ENCODE measurements at regions not wholly inside any gene's neighbourhood (a gene's known extent, or its start where the extent isn't known, plus 50 kb on each side); places are given as distances from the start of the nearest gene placed in this dataset.

DNA sequence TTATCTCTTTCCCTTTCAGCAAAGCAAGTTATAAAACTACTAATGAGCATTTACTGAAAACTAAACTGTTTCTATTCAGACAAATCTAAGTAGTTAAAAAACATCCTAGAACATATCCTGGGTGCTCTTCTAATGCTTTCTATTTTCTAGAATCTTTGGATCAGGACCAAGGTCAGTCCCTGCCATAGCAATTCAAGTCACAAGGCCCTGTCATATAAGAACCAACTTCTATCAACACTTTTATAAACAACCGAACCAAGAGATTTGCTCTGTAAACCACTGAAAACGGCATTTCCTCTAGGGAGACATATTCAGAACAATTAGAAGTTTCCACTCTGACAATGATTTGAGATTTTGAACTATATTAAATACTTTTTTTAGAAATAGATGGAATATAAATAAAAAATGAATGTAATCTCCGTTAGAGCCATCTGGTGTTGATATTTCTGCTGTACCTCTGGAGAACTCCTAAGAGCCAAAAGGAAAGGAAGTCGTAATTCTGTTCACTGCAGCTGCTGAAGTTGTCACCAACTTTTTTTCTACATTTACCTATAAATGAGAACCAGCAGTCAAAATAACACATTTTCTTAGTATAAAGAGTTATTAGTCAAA is 51.4 kb upstream of the LGSN start:
- no peaks in the 10 kb centered on the region for H3K4me1 ChIP-seq (ENCODE audit: control insufficient read depth, insufficient read depth, low read length, poor library complexity, severe bottlenecking)
- no peaks in the 10 kb centered on the region for H3K27me3 ChIP-seq (ENCODE audit: control insufficient read depth, insufficient read depth, low read length)
- Mint-ChIP-seq H3K27ac (no peak overlapping the region), H3K4me3 (no peak overlapping the region), H3K36me3 (no peaks in the 10 kb centered on the region), H3K27me3 (peaks cover 1% of the 10 kb centered on the region), H3K4me1 (no peaks in the 10 kb centered on the region), H3K9me3 (peaks cover 0 to 5% (median 2%) of the 10 kb centered on the region in 7 donors)
- no peaks in the 10 kb centered on the region for H3K9me3 ChIP-seq (ENCODE audit: control insufficient read depth in 2 of 2, low read length in 2 of 2)
- ATAC-seq (ENCODE audit: low read depth in 2 of 2) (no peak), DNase-seq (no peak)
- H3K36me3 ChIP-seq (ENCODE audit: control insufficient read depth, insufficient read depth, low read length): no peaks in the 10 kb centered on the region
- no peak overlapping the region for H3K27ac ChIP-seq (ENCODE audit: insufficient read depth, low read length, poor library complexity, severe bottlenecking)
- H3K4me3 ChIP-seq (ENCODE audit: low read depth, low read length): no peak overlapping the region

GRCh38 chr6:63372951-63373533 is 53.3 kb upstream of the LGSN start:
- Histone ChIP-seq H3K4me1 (ENCODE audit: control insufficient read depth, insufficient read depth, low read length, poor library complexity, severe bottlenecking) (no peaks in the 10 kb centered on the region), H3K4me3 (ENCODE audit: low read depth, low read length) (no peak overlapping the region), H3K9me3 (ENCODE audit: control insufficient read depth in 2 of 2, low read length in 2 of 2) (no peaks in the 10 kb centered on the region), H3K27ac (ENCODE audit: insufficient read depth, low read length, poor library complexity, severe bottlenecking) (no peak overlapping the region), H3K27me3 (ENCODE audit: control insufficient read depth, insufficient read depth, low read length) (no peaks in the 10 kb centered on the region), H3K36me3 (ENCODE audit: control insufficient read depth, insufficient read depth, low read length) (no peaks in the 10 kb centered on the region)
- Mint-ChIP-seq H3K4me1 (no peaks in the 10 kb centered on the region), H3K36me3 (no peaks in the 10 kb centered on the region), H3K27ac (no peak overlapping the region), H3K9me3 (peaks cover 0 to 6% (median 4%) of the 10 kb centered on the region in 7 donors), H3K27me3 (peaks cover 4% of the 10 kb centered on the region), H3K4me3 (no peak overlapping the region)
- no peak for DNase-seq
- ATAC-seq (ENCODE audit: low read depth in 2 of 2): no peak

- H3K36me3 Mint-ChIP-seq: no peaks in the 10 kb centered on the region
Observed at GRCh38 chr6:63389191-63389844, 69.5 kb upstream of the LGSN start.

DNA sequence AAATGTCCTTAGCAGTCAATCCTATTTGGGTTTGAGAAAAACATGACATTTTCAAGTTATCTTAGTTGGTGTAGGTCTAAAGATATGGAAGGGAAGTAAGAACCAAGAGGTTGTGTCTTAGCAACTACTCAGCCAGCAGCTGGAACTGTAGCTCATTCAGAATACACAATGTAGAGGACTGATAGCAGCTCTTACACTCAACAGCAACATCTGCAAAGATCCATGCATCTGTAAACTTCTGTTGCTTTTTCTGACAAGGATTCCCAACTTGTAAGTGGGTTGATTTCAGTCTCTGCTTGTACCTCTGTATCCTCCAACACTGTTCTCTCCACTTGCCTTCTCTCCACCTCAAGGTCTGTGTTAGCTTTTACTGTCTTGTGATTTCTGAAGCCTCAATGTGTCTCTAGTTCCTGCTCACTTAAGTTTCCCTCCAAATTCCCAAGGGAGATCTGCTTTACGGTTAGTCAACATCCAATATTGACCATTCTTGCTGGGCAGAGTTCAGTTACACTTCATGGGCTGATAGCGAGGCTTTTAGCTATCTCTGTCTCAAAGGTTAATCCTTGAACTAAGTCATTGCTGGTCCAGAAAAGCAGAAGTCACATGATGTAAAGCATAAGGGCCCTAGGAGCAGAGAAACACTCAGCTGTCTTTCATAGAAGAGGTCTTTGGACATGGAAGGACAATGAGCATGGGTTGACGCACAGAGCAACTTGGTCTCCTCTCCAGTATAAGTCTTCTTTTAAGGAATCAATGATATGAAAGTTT is 71.6 kb upstream of the LGSN start:
- H3K27me3 ChIP-seq (ENCODE audit: control insufficient read depth, insufficient read depth, low read length): no peaks in the 10 kb centered on the region
- Mint-ChIP-seq H3K27me3 (no peaks in the 10 kb centered on the region), H3K27ac (no peak overlapping the region), H3K36me3 (no peaks in the 10 kb centered on the region), H3K4me1 (no peaks in the 10 kb centered on the region), H3K9me3 (peaks cover 0 to 6% (median 1%) of the 10 kb centered on the region in 7 donors), H3K4me3 (no peak overlapping the region)
- no peaks in the 10 kb centered on the region for H3K4me1 ChIP-seq (ENCODE audit: control insufficient read depth, insufficient read depth, low read length, poor library complexity, severe bottlenecking)
- H3K9me3 ChIP-seq (ENCODE audit: control insufficient read depth in 2 of 2, low read length in 2 of 2): no peaks in the 10 kb centered on the region
- DNase-seq (no peak), ATAC-seq (ENCODE audit: low read depth in 2 of 2) (no peak)
- H3K36me3 ChIP-seq (ENCODE audit: control insufficient read depth, insufficient read depth, low read length): no peaks in the 10 kb centered on the region
- H3K4me3 ChIP-seq (ENCODE audit: low read depth, low read length): no peak overlapping the region
- no peak overlapping the region for H3K27ac ChIP-seq (ENCODE audit: insufficient read depth, low read length, poor library complexity, severe bottlenecking)

More at GRCh38 chr6:63389191-63389844, 69.5 kb upstream of the LGSN start:
- no peaks in the 10 kb centered on the region for H3K27me3 ChIP-seq (ENCODE audit: control insufficient read depth, insufficient read depth, low read length)
- peaks cover 0 to 3% (median 1%) of the 10 kb centered on the region in 7 donors for H3K9me3 Mint-ChIP-seq
- no peaks in the 10 kb centered on the region for H3K36me3 ChIP-seq (ENCODE audit: control insufficient read depth, insufficient read depth, low read length)
- H3K4me3 ChIP-seq (ENCODE audit: low read depth, low read length): no peak overlapping the region
- H3K27ac Mint-ChIP-seq: no peak overlapping the region
- H3K27ac ChIP-seq (ENCODE audit: insufficient read depth, low read length, poor library complexity, severe bottlenecking): no peak overlapping the region
- ATAC-seq (ENCODE audit: low read depth in 2 of 2): no peak
- H3K4me1 ChIP-seq (ENCODE audit: control insufficient read depth, insufficient read depth, low read length, poor library complexity, severe bottlenecking): no peaks in the 10 kb centered on the region
- DNase-seq: no peak
- H3K9me3 ChIP-seq (ENCODE audit: control insufficient read depth in 2 of 2, low read length in 2 of 2): no peaks in the 10 kb centered on the region
- H3K4me3 Mint-ChIP-seq: no peak overlapping the region
- H3K27me3 Mint-ChIP-seq: no peaks in the 10 kb centered on the region
- no peaks in the 10 kb centered on the region for H3K4me1 Mint-ChIP-seq

GRCh38 chr6:63392092-63392724 is 72.4 kb upstream of the LGSN start:
- ATAC-seq (ENCODE audit: low read depth in 2 of 2): no peak
- no peaks in the 10 kb centered on the region for H3K9me3 ChIP-seq (ENCODE audit: control insufficient read depth in 2 of 2, low read length in 2 of 2)

GRCh38 chr6:63394656-63395308 is 75.0 kb upstream of the LGSN start:
- no peaks in the 10 kb centered on the region for H3K36me3 Mint-ChIP-seq
- no peaks in the 10 kb centered on the region for H3K27me3 Mint-ChIP-seq
- H3K4me3 Mint-ChIP-seq: no peak overlapping the region
- no peak overlapping the region for H3K4me3 ChIP-seq (ENCODE audit: low read depth, low read length)
- no peak for DNase-seq
- no peak overlapping the region for H3K27ac ChIP-seq (ENCODE audit: insufficient read depth, low read length, poor library complexity, severe bottlenecking)
- no peaks in the 10 kb centered on the region for H3K36me3 ChIP-seq (ENCODE audit: control insufficient read depth, insufficient read depth, low read length)
- no peaks in the 10 kb centered on the region for H3K4me1 ChIP-seq (ENCODE audit: control insufficient read depth, insufficient read depth, low read length, poor library complexity, severe bottlenecking)
- no peaks in the 10 kb centered on the region for H3K4me1 Mint-ChIP-seq
- H3K9me3 ChIP-seq (ENCODE audit: control insufficient read depth in 2 of 2, low read length in 2 of 2): no peaks in the 10 kb centered on the region
- no peaks in the 10 kb centered on the region for H3K27me3 ChIP-seq (ENCODE audit: control insufficient read depth, insufficient read depth, low read length)
- ATAC-seq (ENCODE audit: low read depth in 2 of 2): no peak
- peaks cover 0 to 6% (median 0%) of the 10 kb centered on the region in 7 donors for H3K9me3 Mint-ChIP-seq
- H3K27ac Mint-ChIP-seq: no peak overlapping the region

More at GRCh38 chr6:63392092-63392724, 72.4 kb upstream of the LGSN start:
- Mint-ChIP-seq H3K4me3 (no peak overlapping the region), H3K27me3 (no peaks in the 10 kb centered on the region), H3K9me3 (peaks cover 0 to 6% (median 1%) of the 10 kb centered on the region in 7 donors), H3K36me3 (no peaks in the 10 kb centered on the region), H3K4me1 (no peaks in the 10 kb centered on the region), H3K27ac (no peak overlapping the region)
- H3K4me1 ChIP-seq (ENCODE audit: control insufficient read depth, insufficient read depth, low read length, poor library complexity, severe bottlenecking): no peaks in the 10 kb centered on the region
- H3K4me3 ChIP-seq (ENCODE audit: low read depth, low read length): no peak overlapping the region
- no peaks in the 10 kb centered on the region for H3K36me3 ChIP-seq (ENCODE audit: control insufficient read depth, insufficient read depth, low read length)
- no peak for DNase-seq
- no peaks in the 10 kb centered on the region for H3K27me3 ChIP-seq (ENCODE audit: control insufficient read depth, insufficient read depth, low read length)
- no peak overlapping the region for H3K27ac ChIP-seq (ENCODE audit: insufficient read depth, low read length, poor library complexity, severe bottlenecking)

DNA sequence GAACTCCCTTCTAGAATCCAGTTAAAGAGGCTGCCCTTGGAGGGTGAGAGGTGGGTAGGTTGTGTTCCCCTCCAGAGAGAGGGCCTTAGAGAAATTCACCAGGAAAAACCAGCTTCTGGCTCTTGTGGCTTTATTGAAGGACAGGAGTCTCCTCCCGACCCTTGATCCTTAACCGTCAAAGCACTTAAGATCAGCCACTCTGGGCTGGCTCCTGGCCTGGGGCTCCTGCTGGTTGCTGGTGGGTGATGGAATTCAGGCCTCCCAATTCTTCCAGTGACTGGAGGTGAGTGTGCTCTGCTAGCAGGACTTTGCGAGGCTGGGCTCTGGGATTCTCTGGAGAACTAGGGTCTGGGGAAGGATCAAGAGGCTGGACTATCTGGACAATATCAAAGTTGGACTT is 75.6 kb upstream of the LGSN start:
- no peak overlapping the region for H3K4me3 Mint-ChIP-seq
- no peak overlapping the region for H3K27ac ChIP-seq (ENCODE audit: insufficient read depth, low read length, poor library complexity, severe bottlenecking)
- no peak for DNase-seq
- no peaks in the 10 kb centered on the region for H3K36me3 ChIP-seq (ENCODE audit: control insufficient read depth, insufficient read depth, low read length)
- no peaks in the 10 kb centered on the region for H3K4me1 Mint-ChIP-seq
- ATAC-seq (ENCODE audit: low read depth in 2 of 2): no peak
- no peaks in the 10 kb centered on the region for H3K27me3 Mint-ChIP-seq
- no peaks in the 10 kb centered on the region for H3K4me1 ChIP-seq (ENCODE audit: control insufficient read depth, insufficient read depth, low read length, poor library complexity, severe bottlenecking)
- no peaks in the 10 kb centered on the region for H3K36me3 Mint-ChIP-seq
- peaks cover 0 to 6% (median 0%) of the 10 kb centered on the region in 7 donors for H3K9me3 Mint-ChIP-seq
- H3K27ac Mint-ChIP-seq: no peak overlapping the region
- no peak overlapping the region for H3K4me3 ChIP-seq (ENCODE audit: low read depth, low read length)
- no peaks in the 10 kb centered on the region for H3K27me3 ChIP-seq (ENCODE audit: control insufficient read depth, insufficient read depth, low read length)
- H3K9me3 ChIP-seq (ENCODE audit: control insufficient read depth in 2 of 2, low read length in 2 of 2): no peaks in the 10 kb centered on the region
